Esophagus squamous epithelium (tissue), 4 donors: ENCODE measurements at regions not wholly inside any gene's neighbourhood (a gene's known extent, or its start where the extent isn't known, plus 50 kb on each side); places are given as distances from the start of the nearest gene placed in this dataset.

Experiments used
- CTCF ChIP-seq, 6 experiments: fragments of 450-650 bp in 4 of 6; fragments of 200-600 bp in 2 of 6; sonication (generic) in 2 of 6; IDR thresholded peaks; one replicate each; pipeline ENCODE4 v1.5.1; 2016 to 2019; ENCODE audit warnings: antibody characterized with exemption in 6 of 6, mild to moderate bottlenecking in 4 of 6, moderate library complexity in 4 of 6
- POLR2A ChIP-seq, 4 donors: fragments of 450-650 bp; IDR thresholded peaks; one replicate each; pipeline ENCODE4 v1.6.1; 2017; ENCODE audit warnings: antibody characterized with exemption in 4 of 4, mild to moderate bottlenecking in 4 of 4, moderate library complexity in 3 of 4

- TF ChIP-seq CTCF (IDR thresholded peaks at IDR 0.05) (no peak), POLR2A (IDR thresholded peaks at IDR 0.05) (no peak)
Observed at GRCh38 chr1:222897527-222898190, 82.8 kb downstream of the DISP1 start.
